MM.1S (cell line): ENCODE measurements at regions not wholly inside any gene's neighbourhood (a gene's known extent, or its start where the extent isn't known, plus 50 kb on each side); places are given as distances from the start of the nearest gene placed in this dataset.

ENCODE experiments used
- EZH2 ChIP-seq: fragments of 300-600 bp; sonication (generic); optimal IDR thresholded peaks from 2 replicates; pipeline ENCODE3; 2017; ENCODE audit warnings: low read depth, mild to moderate bottlenecking, antibody characterized with exemption, low read length, mixed read lengths
- TF ChIP-seq, protein P1 (sequence below): fragments of 300-600 bp; sonication (generic); IDR thresholded peaks from 2 replicates; pipeline ENCODE4 v1.5.1; 2016; ENCODE audit warnings: antibody characterized with exemption, low read length, mixed read lengths

DNA sequence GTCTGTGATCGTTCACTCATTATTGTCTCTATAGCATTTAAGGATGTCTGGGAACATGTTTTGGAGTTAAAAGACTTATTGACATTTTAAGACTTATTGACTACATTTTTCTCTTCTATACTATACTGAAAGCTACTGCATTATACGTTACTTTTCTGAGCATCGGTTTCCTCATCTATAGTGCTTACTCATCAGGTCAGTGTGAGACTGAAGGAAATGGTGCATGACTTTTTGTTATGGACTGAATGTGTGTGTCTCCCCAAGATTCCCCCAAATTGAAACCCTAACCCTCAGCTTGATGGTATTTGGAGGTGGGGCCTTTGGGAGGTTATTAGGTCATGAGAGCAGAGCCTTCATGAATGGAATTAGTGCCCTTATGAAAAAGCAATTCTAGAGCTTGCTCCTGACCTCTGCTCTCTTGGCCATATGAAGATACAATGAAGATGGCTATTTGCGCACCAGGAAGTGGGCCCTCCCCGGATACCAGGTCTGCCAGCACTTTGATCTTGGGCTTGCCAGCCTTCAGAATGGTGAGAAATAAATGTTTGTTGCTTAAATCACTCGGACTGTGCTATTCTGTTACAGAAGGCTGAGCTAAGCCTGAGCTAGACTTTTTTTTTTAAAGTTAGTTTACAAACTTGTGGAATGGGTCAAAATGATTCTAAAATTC lies 243.7 kb upstream of the RREB1 start:
- TF ChIP-seq, protein P1, sequence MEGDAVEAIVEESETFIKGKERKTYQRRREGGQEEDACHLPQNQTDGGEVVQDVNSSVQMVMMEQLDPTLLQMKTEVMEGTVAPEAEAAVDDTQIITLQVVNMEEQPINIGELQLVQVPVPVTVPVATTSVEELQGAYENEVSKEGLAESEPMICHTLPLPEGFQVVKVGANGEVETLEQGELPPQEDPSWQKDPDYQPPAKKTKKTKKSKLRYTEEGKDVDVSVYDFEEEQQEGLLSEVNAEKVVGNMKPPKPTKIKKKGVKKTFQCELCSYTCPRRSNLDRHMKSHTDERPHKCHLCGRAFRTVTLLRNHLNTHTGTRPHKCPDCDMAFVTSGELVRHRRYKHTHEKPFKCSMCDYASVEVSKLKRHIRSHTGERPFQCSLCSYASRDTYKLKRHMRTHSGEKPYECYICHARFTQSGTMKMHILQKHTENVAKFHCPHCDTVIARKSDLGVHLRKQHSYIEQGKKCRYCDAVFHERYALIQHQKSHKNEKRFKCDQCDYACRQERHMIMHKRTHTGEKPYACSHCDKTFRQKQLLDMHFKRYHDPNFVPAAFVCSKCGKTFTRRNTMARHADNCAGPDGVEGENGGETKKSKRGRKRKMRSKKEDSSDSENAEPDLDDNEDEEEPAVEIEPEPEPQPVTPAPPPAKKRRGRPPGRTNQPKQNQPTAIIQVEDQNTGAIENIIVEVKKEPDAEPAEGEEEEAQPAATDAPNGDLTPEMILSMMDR, result no peak
- TF ChIP-seq EZH2, result no peak
